Fibroblast of lung (primary cell): ENCODE measurements at regions not wholly inside any gene's neighbourhood (a gene's known extent, or its start where the extent isn't known, plus 50 kb on each side); places are given as distances from the start of the nearest gene placed in this dataset.

Experiments
- CTCF ChIP-seq, 2 donors: IDR thresholded peaks in 1 of 2; conservative IDR thresholded peaks in 1 of 2; 1 replicate in 1 of 2; 2 replicates in 1 of 2; pipeline ENCODE4 v1.5.1; 2011 to 2012; ENCODE audit warnings: low read length in 2 of 2, control low read depth in 1 of 2, inconsistent platforms in 1 of 2, low read depth in 1 of 2, mild to moderate bottlenecking in 1 of 2
- EZH2 ChIP-seq: IDR thresholded peaks from 2 replicates; pipeline ENCODE4 v1.5.1; 2012; ENCODE audit warnings: low read length, control low read depth, mild to moderate bottlenecking; ENCODE audit errors: missing control alignments

- no peak for TF ChIP-seq CTCF (conservative IDR thresholded peaks at IDR 0.05 in 1 of 2, IDR thresholded peaks at IDR 0.05 in 1 of 2; ENCODE audit: low read depth in 1 of 2, low read length in 2 of 2)
- no peak for TF ChIP-seq EZH2
These were observed 537.9 kb downstream of the PLXDC2 start for GRCh38 chr10:20354166-20354565.
